ENCODE measurements at regions not wholly inside any gene's neighbourhood (a gene's known extent, or its start where the extent isn't known, plus 50 kb on each side); places are given as distances from the start of the nearest gene placed in this dataset.

- TF ChIP-seq CTCF (IDR thresholded peaks at IDR 0.05) (no peak), POLR2A (IDR thresholded peaks at IDR 0.05) (no peak)
Observed at GRCh38 chr12:89166525-89166934, 185.8 kb downstream of the DUSP6 start.

All from heart left ventricle (tissue), 13 donors.